Activated naive CD4-positive, alpha-beta T cell treated with anti-CD3 and anti-CD28 coated beads, Interleukin-2, amount 50 U/mL, for 16 hours (primary cell): ENCODE measurements at regions not wholly inside any gene's neighbourhood (a gene's known extent, or its start where the extent isn't known, plus 50 kb on each side); places are given as distances from the start of the nearest gene placed in this dataset.
"Not testable (repeated sequence)": the region's sequence is repeated elsewhere in the genome, so short reads cannot be mapped to it uniquely, and the experiment has no call there.

ENCODE experiments used
- DNase-seq: peaks from one replicate; pipeline ENCODE4 v3.0.0-alpha.2; 2020

GRCh38 chr4:179040259-179040658, 1598.0 kb upstream of the AGA start:
- no peak for DNase-seq

DNA sequence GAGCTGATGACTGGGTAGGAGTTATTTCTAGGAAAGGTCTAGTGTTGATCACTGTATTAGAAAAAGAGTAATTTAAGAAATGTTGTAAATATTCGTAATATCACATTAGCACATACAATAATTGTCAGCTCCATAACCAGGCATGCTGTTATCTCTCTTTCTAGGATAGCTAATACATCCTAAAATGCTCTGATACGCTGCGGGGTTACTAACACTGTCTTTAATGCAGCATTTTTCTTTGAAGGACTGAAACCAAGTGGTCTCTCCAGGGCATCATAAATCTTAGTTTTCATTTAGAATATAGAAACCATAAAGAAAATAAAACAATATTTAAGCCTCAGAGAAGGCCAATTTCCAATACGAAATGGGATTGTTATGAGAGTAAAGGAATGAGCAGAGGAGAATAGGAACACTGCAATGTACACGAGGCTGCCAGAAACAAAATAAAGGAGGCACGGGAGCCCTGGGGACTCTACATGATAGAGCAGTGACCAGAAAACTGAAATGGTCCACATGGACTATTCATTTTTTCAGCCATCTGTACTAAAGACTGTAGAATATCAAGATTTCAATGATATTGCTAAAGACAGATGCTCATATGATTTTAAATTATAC, 1606.7 kb upstream of the AGA start:
- no peak for DNase-seq

- DNase-seq: no peak
Measured at GRCh38 chr4:179051206-179051605, 1609.0 kb upstream of the AGA start.

GRCh38 chr4:179059396-179059795, 1617.2 kb upstream of the AGA start:
- no peak for DNase-seq

DNA sequence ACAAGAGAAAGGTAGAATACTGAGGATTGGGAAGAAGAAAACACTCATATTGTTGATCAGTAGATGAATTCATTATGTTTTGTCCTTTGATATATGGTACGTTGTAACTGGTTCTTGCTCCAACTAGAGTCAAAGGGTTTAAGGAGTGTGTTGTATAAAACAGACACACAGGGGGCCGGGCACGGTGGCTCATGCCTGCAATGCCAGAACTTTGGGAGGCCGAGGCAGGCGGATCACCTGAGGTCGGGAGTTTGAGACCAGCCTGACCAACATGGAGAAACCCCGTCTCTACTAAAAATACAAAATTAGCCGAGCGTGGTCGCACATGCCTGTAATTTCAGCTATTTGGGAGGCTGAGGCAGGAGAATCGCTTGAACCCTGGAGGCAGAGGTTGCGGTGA, 1624.0 kb upstream of the AGA start:
- not testable (repeated sequence) for DNase-seq

GRCh38 chr4:179071131-179071530, 1628.9 kb upstream of the AGA start:
- no peak for DNase-seq

- no peak for DNase-seq
Measured at GRCh38 chr4:179076865-179077264, 1634.6 kb upstream of the AGA start.

GRCh38 chr4:179095585-179096221, 1653.5 kb upstream of the AGA start:
- DNase-seq: no peak

DNA sequence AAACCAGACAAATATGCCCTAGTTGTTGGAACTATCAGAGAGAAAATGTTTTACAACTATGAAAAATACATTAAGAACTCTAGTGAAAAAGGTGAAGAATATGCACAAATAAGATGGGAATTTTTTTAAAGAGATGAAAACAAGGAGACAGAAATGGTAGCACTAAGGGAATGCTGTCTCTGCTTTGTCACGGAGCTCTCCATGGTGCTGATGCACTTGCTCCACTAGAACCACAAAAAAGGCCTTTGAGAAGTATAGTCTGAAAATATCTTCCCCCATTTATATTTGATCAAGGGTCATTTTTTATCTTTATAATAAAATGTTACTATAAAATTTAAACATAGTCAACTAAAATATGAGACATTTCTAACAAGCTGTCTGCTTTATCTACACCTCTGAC, 1655.5 kb upstream of the AGA start:
- DNase-seq: no peak

DNA sequence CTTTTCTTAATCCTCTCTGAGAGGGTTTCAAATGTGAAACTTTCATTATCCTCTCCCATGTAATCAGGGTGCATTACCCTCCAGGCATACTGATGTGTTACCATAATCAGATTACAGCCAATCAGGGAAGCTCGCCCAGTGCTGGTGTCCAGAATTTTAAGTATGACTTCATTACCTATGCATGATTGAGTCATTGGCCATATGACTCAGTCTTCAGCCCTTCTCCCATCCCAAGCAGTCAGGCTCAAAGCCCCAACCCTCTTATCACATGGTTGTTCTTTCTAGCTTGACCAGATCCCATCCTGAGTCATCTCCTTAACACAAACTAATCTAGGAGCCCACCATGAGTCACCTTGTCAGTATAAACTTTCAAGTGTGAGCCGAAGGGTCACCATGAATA, 1668.1 kb upstream of the AGA start:
- no peak for DNase-seq

GRCh38 chr4:179110816-179111215, 1668.6 kb upstream of the AGA start:
- no peak for DNase-seq

- DNase-seq: no peak
Measured at GRCh38 chr4:179112441-179113170, 1670.4 kb upstream of the AGA start.

DNA sequence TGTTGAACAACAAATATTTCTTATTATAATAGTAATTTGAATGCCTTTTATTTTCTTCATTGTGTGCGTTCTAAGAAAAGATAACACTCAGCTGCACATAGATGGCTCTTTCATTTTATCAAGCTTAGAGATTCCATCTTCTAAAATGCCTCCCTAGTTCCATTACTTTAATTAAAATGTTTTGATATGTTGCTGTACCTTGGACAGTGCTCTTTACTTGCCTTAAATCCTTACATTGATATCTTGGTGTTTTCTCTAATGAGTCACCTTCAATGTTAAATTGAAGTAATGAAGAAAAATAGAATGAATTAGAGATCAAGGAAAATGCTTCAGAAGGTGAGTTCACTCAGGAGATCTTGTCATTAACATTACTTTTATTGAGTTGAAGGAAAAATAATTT, 1672.4 kb upstream of the AGA start:
- no peak for DNase-seq

DNA sequence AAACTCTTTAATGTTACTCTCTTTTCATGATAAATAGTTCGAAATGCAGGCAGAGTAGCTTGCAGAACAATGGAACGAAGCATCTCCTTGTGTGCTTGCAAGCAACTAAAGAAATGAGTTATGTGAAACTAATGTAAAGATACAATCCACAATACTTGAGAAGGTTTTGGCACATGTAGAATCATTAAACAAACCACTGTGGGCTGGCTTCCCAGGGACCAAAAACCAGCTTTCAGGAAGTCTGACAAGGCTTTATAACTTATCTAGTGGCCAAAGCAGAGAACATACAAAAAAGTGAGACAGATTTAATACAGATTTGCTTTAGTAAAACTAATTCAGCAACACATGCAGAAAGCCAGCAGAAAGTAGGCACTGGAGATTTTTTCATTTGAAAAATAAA, 1673.8 kb upstream of the AGA start:
- no peak for DNase-seq

DNA sequence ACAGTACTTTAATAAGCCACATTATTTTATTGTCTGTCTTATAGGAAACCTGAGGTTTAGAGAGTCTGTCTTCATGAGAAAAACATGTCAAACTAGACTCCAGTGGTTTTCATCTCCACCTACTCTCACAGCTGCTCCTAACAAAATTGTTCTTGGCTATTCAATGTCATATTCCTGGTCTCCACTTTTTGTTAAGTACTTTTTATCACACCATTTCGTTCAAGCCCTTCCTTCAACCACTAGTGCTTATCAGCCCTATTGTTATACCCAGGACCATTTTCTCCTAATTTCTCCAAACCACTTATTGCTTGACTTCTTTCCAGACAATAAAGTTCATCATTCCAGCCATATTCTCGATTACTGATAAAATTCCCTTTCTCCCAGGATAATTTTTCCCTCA, 1674.3 kb upstream of the AGA start:
- DNase-seq: no peak

DNA sequence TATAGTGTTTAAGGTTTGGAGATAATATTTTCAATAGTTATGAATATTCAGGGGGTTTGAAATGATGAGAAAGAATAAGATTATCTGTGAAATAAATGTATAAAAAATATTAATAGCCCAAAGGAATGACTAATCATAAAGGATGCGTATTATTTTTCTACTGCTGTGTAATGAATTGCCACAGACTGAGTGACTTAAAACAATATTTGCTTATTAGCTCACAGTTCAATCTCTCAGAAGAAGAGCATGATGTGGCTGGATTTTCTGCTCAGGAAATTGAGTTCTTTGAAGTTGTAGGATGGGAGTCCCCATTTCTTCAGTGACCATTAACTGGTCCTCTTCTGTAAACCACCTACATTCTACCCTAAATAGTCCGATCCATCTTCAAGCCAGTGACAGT, 1680.8 kb upstream of the AGA start:
- DNase-seq: no peak

DNA sequence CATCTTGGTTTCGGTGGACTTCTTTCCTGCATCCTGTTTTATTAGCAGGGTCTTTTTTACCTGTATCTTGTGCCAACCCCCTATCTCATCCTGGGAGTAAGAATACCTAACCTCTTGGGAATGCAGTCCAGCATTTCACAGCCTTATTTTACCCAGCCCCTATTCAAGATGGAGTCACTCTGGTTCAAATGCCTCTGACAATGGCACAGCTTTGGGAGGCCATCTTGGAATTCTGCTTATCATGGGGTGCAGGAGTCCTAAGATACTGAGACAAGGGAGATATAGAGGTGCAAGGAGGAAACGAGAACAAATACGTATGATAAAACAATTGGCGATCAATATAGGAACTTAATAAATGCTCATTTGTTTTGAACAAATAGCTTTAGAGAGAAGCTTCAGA, 1682.2 kb upstream of the AGA start:
- no peak for DNase-seq

DNA sequence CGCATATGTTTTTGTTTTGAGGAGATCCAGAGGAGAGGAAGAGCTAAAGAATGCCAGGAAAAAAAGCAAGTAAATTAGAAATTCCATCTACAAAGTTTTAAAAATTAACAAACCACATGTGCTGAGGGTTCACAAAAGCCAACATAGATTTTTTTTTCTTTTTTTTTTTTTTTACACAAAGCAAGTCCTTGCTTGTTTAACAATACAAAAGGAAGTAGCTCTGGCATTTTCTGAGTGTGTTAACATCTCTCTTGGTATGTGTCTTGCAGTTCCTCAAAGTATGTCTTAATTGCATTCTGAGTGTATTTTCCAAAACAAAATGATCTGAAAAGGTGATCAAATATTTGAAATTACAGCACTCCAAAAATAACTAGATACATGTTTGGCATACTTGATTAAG, 1682.7 kb upstream of the AGA start:
- no peak for DNase-seq

- DNase-seq: no peak
Measured at GRCh38 chr4:179125870-179126269, 1683.6 kb upstream of the AGA start.

DNA sequence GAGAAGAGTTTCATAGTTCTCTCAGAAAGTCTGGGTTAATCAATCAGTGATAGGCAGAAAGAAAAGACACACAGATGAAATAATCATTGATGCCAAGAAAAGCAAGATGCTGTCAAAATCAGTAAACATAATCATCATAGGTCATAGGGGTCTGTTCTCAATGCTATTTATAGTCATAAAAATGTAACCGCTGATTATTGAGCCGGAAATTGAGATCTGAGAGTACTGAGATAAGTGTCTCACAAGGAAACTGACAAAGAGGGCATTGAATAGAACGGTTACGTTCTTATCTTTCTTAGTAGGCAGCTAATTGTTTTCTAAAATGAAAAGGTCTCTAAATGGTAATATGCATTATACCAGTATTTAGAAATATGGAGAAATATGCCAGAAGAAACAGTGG, 1686.1 kb upstream of the AGA start:
- no peak for DNase-seq

DNA sequence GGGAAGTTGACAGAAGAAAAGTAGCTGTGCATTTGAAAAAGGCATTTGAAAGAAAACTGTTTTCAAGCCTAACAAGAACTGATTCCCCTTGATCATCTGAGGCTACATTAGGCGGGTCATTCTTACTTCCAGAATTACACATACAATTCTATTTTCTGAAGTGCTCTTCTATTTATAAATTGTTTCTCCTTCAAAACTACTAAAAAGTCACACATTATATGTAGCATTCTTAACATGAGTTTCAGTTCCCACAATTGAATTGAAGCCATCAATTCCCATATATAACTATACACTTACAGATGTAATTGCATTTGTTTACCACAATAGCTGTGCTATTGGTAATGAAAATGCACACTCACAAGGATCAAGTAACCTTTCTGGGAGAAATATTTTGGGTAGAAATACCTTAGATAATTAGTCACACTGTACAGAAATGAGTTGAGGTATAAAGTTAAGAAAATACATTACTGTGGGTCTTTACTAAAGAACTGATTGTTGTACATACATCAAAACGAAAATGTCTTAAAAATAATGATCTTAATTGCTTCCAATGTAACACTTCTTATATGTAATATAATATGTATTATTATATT, 1688.0 kb upstream of the AGA start:
- no peak for DNase-seq

GRCh38 chr4:179145746-179146525, 1703.7 kb upstream of the AGA start:
- no peak for DNase-seq

- DNase-seq: no peak
Measured at GRCh38 chr4:179151770-179152169, 1709.5 kb upstream of the AGA start.
